Stimulated activated CD8-positive, alpha-beta memory T cell treated with anti-CD3 and anti-CD28 coated beads, Interleukin-12 subunit alpha, Interleukin-12 subunit beta, amount 100 ng/mL, for 1 hour (primary cell): ENCODE measurements at regions not wholly inside any gene's neighbourhood (a gene's known extent, or its start where the extent isn't known, plus 50 kb on each side); places are given as distances from the start of the nearest gene placed in this dataset.
A peak's percentile ranks its signal among the peaks of the same experiment; 100 is the strongest.
"Not testable (repeated sequence)": the region's sequence is repeated elsewhere in the genome, so short reads cannot be mapped to it uniquely, and the experiment has no call there.

ENCODE experiments used
- DNase-seq: peaks from one replicate; pipeline ENCODE4 v3.0.0-alpha.2; 2020; ENCODE audit warnings: low read depth

- DNase-seq = no peak
Measured at GRCh38 chr19:30696514-30696913, 324.3 kb downstream of the ZNF536 start.

- DNase-seq = no peak
Measured at GRCh38 chr19:30695171-30695875, 323.1 kb downstream of the ZNF536 start.

GRCh38 chr19:30694156-30694755 is 322.1 kb downstream of the ZNF536 start:
- no peak for DNase-seq

DNA sequence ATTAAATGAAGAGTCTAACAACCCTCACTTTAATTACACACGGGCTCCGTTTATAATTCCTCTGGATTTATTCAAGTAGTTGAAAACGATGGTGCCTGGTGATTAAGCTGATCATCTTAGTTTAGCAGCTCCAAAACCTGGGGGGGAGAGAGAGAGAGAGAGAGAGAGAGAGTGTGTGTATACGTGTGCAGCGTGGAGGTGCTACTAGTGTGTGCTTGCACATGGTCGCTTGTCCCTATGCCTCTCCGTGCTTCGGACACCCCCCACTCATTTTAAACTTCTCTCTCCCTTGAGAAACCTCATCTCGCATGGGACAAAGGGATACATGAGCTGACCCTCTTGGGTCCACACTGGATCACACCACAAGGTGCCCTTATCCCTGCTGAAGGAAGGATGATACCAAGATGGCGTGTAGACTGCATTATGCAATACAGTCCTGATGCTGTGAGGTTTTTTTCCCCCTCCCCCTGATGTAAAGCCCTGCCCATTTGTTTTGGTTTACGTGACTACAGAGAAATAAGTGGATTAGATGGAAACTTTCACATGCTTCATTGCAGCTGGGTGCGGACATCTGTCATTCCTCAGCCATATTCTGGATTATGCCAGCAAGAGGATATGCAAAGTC is 320.8 kb downstream of the ZNF536 start:
- no peak for DNase-seq

- DNase-seq = no peak
Measured at GRCh38 chr19:30692181-30692811, 320.1 kb downstream of the ZNF536 start.

DNA sequence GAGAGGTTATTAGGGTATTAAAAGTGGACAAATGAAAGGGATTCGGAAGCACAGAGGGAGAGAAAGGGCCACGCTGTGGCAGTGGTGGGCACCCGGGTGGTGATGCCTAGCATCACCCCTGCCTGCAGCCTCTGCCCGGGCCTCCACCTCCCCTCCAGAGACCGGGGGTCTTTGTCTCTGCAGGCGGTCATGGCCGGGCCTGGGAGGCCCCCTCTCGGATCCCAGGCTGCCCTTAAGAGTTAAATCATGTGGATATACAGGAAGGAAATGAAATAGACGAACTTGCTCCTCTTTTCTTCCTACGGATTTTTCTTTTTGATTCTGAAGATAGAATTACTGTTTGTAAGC is 319.6 kb downstream of the ZNF536 start:
- no peak for DNase-seq

GRCh38 chr19:30690935-30691818 is 319.0 kb downstream of the ZNF536 start:
- DNase-seq = no peak

DNA sequence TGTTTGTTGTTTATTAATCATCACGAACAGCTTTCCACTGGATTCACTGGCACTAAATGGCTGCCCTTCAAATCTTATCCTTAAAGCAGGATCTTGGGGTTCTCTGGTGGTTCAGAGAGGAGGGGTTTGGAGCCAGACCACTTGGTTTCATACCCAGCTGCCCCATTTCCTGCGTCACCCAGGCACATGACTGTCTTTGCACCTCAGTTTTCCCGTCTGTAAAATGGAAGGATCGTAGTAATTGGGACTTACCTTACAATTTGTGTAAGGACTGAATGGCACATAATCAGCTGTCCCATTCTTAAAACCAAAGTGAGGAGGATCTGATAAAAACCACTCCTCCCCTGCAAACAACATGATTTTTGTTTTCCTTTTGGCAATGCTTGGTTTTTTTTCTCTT is 318.3 kb downstream of the ZNF536 start:
- no peak for DNase-seq

GRCh38 chr19:30689474-30689873 is 317.3 kb downstream of the ZNF536 start:
- no peak for DNase-seq

DNA sequence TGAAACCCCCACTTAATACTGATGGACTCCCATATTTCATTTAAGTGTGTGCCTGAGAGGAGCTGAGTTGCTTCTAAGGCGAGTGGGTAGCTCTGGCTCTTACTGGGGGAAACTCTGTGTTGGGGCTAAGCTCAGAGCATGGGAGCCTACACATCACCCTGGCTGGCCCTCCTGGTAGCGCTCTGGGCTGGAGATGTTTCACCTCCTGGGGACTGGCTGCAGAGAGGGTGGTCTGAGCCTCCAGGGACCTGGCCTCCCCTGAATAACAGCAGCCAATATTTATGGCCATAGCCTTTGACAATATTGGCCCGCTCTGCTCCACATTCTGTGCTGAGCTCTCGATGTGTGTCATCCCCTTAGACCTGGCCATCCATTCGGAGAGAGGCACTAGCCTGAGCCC is 316.5 kb downstream of the ZNF536 start:
- DNase-seq = no peak

GRCh38 chr19:30686826-30687566 is 314.8 kb downstream of the ZNF536 start:
- DNase-seq = no peak

GRCh38 chr19:30686176-30686820 is 314.1 kb downstream of the ZNF536 start:
- no peak for DNase-seq

- DNase-seq = no peak
Measured at GRCh38 chr19:30685426-30686000, 313.3 kb downstream of the ZNF536 start.

- no peak for DNase-seq
Measured at GRCh38 chr19:30684613-30685012, 312.4 kb downstream of the ZNF536 start.

DNA sequence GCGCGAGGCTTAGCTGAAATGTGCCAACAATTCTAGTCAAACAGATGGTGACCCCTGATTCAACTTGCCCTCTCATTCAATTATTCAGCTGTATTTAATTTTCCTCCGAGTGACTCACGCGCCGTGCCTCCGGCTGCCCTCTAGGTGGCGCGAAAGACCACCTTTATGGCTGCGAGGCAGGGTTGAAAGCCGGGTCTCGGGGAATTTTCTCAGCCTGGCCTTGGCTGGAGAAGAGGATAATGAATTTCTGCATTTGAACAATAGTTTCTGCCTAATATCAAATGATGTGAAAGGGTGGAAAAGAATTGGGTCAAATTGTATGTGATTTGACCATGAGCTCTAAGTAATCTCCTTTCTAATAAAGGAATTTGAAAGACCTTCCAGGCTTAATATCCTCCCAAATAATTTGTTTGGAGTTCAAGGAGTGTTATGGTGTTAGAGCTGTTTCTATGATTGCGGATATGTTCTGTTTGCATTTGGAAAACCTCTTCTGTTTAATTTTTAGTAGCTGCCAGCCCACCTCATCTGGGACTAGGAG is 310.9 kb downstream of the ZNF536 start:
- peak; percentile 10 for DNase-seq

DNA sequence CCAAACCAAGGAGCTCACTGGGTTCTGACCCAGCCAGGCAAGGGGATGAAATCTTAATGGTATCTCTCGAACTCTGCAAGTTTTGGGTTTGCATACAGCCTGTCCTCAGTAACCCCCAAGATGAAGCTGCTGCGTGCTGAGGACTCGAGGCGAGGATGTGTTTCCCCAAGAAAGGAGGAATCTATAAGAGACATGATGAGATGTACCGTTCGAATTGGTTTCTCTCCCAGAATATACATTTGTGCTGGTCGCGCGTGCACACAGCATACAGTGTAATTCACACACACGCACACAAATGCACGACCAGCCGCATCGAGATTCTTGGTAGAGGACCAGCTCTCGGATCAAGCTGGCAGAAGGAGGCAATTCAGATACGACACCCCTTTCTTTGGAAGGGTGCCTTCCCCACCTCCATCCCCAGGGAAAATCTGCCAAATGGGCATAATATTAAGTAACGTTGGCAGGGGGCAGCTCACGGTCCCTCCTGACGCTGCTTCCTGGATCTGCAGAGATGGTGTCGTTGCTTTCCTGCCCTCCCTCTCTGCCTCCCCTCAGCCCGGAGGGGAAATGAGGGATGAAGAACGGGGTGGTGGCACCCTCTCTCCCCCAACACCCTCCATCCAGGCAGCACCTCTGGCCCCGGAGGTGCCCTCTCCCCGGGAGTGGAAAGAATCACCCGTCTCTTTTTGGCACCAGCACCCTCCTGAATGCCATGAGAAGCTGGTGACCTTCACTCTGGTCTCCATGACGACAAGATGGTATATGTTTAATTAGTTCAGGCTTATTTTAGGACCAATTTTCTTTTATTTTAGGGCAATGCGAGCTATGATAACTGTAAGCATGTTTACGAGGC is 310.2 kb downstream of the ZNF536 start:
- DNase-seq = no peak

DNA sequence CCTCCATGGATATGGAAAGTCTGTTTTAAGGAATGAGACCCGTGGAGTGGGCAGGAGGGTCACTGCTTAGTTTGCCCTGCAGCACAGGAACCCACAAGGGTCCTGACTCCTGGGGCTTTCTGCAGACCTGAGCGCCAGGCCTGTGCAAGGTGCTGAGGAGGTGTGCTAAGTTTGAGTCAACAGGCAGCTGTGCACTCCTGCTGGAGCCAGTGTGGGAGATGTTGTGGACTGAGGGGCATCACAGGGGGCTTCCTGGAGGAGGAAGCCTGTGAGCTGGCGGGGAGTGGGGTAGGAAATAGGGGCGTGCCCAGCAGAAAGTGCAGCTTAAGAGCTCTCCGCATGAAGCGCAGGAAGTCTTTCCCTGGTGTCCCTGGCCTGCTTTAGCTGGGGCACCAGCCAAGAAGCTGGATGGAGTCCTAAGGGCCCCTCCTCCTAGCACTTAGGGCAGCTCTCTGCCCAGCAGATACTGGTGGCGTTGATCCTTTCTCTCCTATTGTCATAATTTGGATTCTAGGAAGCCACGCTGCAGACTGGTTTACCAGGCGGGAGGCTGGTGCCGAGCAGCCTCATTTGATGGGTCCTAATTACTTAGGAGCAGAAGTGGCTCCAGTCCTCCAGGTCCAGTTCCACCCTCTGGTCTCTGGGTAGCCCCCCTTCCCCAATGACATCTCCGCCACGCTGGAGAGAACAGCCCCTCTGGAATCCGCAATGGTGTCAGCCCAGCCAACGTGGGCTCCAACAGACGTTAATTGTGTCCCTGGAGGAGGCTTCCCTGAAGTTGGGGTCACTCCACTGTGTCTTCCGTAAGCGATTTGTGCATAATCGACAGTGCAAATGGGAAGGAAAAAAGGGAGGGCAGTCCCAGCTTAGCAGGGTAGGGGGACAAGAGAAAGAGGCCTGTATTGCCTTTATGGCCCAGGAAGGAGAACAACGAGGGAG is 309.2 kb downstream of the ZNF536 start:
- DNase-seq = no peak

GRCh38 chr19:30680399-30680798 is 308.2 kb downstream of the ZNF536 start:
- DNase-seq = not testable (repeated sequence)
